Embryonic facial prominence (tissue), 1 donor: ENCODE measurements at regions not wholly inside any gene's neighbourhood (a gene's known extent, or its start where the extent isn't known, plus 50 kb on each side); places are given as distances from the start of the nearest gene placed in this dataset.

Experiments used
- DNase-seq: peaks from one replicate; pipeline ENCODE4 v3.0.0-alpha.2; 2016; ENCODE audit errors: extremely low spot score

GRCh38 chr9:13990331-13990730, 323.6 kb downstream of the NFIB start:
- DNase-seq: no peak

GRCh38 chr9:13988944-13989343, 325.0 kb downstream of the NFIB start:
- no peak for DNase-seq

- no peak for DNase-seq
These were observed 330.3 kb downstream of the NFIB start for GRCh38 chr9:13983607-13984006.

GRCh38 chr9:13979941-13980318, 334.0 kb downstream of the NFIB start:
- DNase-seq: no peak

- DNase-seq: no peak
These were observed 338.2 kb downstream of the NFIB start for GRCh38 chr9:13975611-13976290.

- DNase-seq: no peak
These were observed 339.1 kb downstream of the NFIB start for GRCh38 chr9:13974891-13975290.

- no peak for DNase-seq
These were observed 341.8 kb downstream of the NFIB start for GRCh38 chr9:13971966-13972655.

- DNase-seq: no peak
These were observed 342.5 kb downstream of the NFIB start for GRCh38 chr9:13971415-13971814.

GRCh38 chr9:13970426-13970825, 343.5 kb downstream of the NFIB start:
- DNase-seq: no peak

- DNase-seq: no peak
These were observed 343.9 kb downstream of the NFIB start for GRCh38 chr9:13970018-13970417.

- DNase-seq: no peak
These were observed 346.5 kb downstream of the NFIB start for GRCh38 chr9:13967438-13967837.

GRCh38 chr9:13967011-13967410, 346.9 kb downstream of the NFIB start:
- no peak for DNase-seq

GRCh38 chr9:13963005-13963653, 350.8 kb downstream of the NFIB start:
- no peak for DNase-seq

GRCh38 chr9:13962006-13962405, 351.9 kb downstream of the NFIB start:
- no peak for DNase-seq

- DNase-seq: no peak
These were observed 353.8 kb downstream of the NFIB start for GRCh38 chr9:13960011-13960765.

- DNase-seq: no peak
These were observed 355.3 kb downstream of the NFIB start for GRCh38 chr9:13958672-13959071.

GRCh38 chr9:13957089-13957488, 356.9 kb downstream of the NFIB start:
- DNase-seq: no peak

- no peak for DNase-seq
These were observed 357.8 kb downstream of the NFIB start for GRCh38 chr9:13956107-13956506.

GRCh38 chr9:13952906-13953305, 361.0 kb downstream of the NFIB start:
- no peak for DNase-seq

GRCh38 chr9:13948037-13948436, 365.9 kb downstream of the NFIB start:
- DNase-seq: no peak

- no peak for DNase-seq
These were observed 370.8 kb downstream of the NFIB start for GRCh38 chr9:13943176-13943575.

GRCh38 chr9:13942695-13943094, 371.2 kb downstream of the NFIB start:
- DNase-seq: no peak
